Prostate gland (tissue), 2 donors: ENCODE measurements at regions not wholly inside any gene's neighbourhood (a gene's known extent, or its start where the extent isn't known, plus 50 kb on each side); places are given as distances from the start of the nearest gene placed in this dataset.

Source experiments
- DNase-seq: peaks from one replicate; pipeline ENCODE4 v3.0.0-alpha.2; 2019; ENCODE audit warnings: low spot score
- H3K27ac ChIP-seq, 2 donors: fragments of 200-600 bp; sonication (generic); 2 replicates each; pipeline ENCODE4 v1.5.1; 2017 to 2019
- H3K27me3 ChIP-seq: fragments of 200-600 bp; sonication (generic); replicated peaks from 2 replicates; pipeline ENCODE4 v1.5.1; 2019; ENCODE audit not compliant: insufficient read depth
- H3K36me3 ChIP-seq, 2 donors: fragments of 200-600 bp; sonication (generic); 1 replicate in 1 of 2; 2 replicates in 1 of 2; pipeline versions ENCODE4 v1.5.1 to v1.8.1; 2017 to 2019
- H3K4me1 ChIP-seq: fragments of 200-600 bp; sonication (generic); replicated peaks from 2 replicates; pipeline ENCODE4 v1.5.1; 2019
- H3K4me3 ChIP-seq, 2 donors: fragments of 200-600 bp; sonication (generic); 2 replicates each; pipeline ENCODE4 v1.5.1; 2017 to 2019
- H3K9me3 ChIP-seq: fragments of 200-600 bp; sonication (generic); 2 replicates; pipeline ENCODE4 v1.5.1; 2017
- CTCF ChIP-seq, 4 experiments: fragments of 200-600 bp in 2 of 4; fragments of 450-650 bp in 2 of 4; sonication (generic) in 2 of 4; IDR thresholded peaks; 1 replicate in 3 of 4; 2 replicates in 1 of 4; pipeline ENCODE4 v1.5.1; 2016 to 2019; ENCODE audit warnings: antibody characterized with exemption in 4 of 4, mild to moderate bottlenecking in 2 of 4, moderate library complexity in 2 of 4
- POLR2A ChIP-seq: fragments of 450-650 bp; IDR thresholded peaks from one replicate; pipeline ENCODE4 v1.6.1; 2016; ENCODE audit warnings: antibody characterized with exemption, mild to moderate bottlenecking
- POLR2AphosphoS5 ChIP-seq: sonication (generic); formaldehyde crosslinking; IDR thresholded peaks from one replicate; pipeline ENCODE4 v1.6.1; 2017; ENCODE audit warnings: antibody characterized with exemption
- WGBS: methylation state at CpG from one replicate; pipeline ENCODE4 v1.1.5; 2018; 5-methylcytosine and 5-hydroxymethylcytosine counted together
- intact Hi-C: fragments of 100-400 bp; cut with DNase I; formaldehyde crosslinking; loops from one replicate; pipeline ENCODE4 v1.14.2; 2022

- intact Hi-C loops, result no loop called here
- Histone ChIP-seq H3K27me3 (no peaks in the 10 kb centered on the region), H3K9me3 (no peaks in the 10 kb centered on the region), H3K4me3 (no peak overlapping the region), H3K27ac (no peak overlapping the region), H3K36me3 (no peaks in the 10 kb centered on the region), H3K4me1 (no peaks in the 10 kb centered on the region)
- TF ChIP-seq CTCF (IDR thresholded peaks at IDR 0.05) (no peak), POLR2AphosphoS5 (no peak), POLR2A (no peak)
- DNase-seq, result no peak
- WGBS, result 93% methylated on average over 1 of the region's 1 CpG
Observed at GRCh38 chr21:22892740-22893139, 1894.5 kb downstream of the NCAM2 start.

GRCh38 chr21:22898051-22898665, 1899.9 kb downstream of the NCAM2 start:
- no peak overlapping the region for H3K27ac ChIP-seq
- H3K9me3 ChIP-seq, result no peaks in the 10 kb centered on the region
- WGBS, result 85% methylated on average over 5 of the region's 5 CpGs
- no peak for DNase-seq
- H3K36me3 ChIP-seq, result no peaks in the 10 kb centered on the region
- H3K4me3 ChIP-seq, result no peak overlapping the region
- intact Hi-C loops, result no loop called here
- TF ChIP-seq POLR2AphosphoS5 (no peak), CTCF (IDR thresholded peaks at IDR 0.05) (no peak), POLR2A (no peak)
- no peaks in the 10 kb centered on the region for H3K4me1 ChIP-seq
- no peaks in the 10 kb centered on the region for H3K27me3 ChIP-seq

- Histone ChIP-seq H3K27me3 (no peaks in the 10 kb centered on the region), H3K4me3 (no peak overlapping the region), H3K36me3 (no peaks in the 10 kb centered on the region), H3K4me1 (no peaks in the 10 kb centered on the region), H3K27ac (no peak overlapping the region), H3K9me3 (no peaks in the 10 kb centered on the region)
- no peak for DNase-seq
- TF ChIP-seq CTCF (IDR thresholded peaks at IDR 0.05), result no peak
- intact Hi-C loops, result no loop called here
- WGBS, result 50% methylated on average over 2 of the region's 2 CpGs
Observed at GRCh38 chr21:22900490-22900889, 1902.3 kb downstream of the NCAM2 start.

- Histone ChIP-seq H3K4me3 (no peak overlapping the region), H3K36me3 (no peaks in the 10 kb centered on the region), H3K27me3 (no peaks in the 10 kb centered on the region), H3K27ac (no peak overlapping the region), H3K9me3 (no peaks in the 10 kb centered on the region), H3K4me1 (no peaks in the 10 kb centered on the region)
- intact Hi-C loops, result no loop called here
- no peak for DNase-seq
- no peak for TF ChIP-seq POLR2AphosphoS5
- no peak for TF ChIP-seq POLR2A
- TF ChIP-seq CTCF (IDR thresholded peaks at IDR 0.05), result no peak
Observed at GRCh38 chr21:22903851-22904250, 1905.6 kb downstream of the NCAM2 start.

GRCh38 chr21:22904385-22904784, 1906.2 kb downstream of the NCAM2 start:
- Histone ChIP-seq H3K4me1 (no peaks in the 10 kb centered on the region), H3K4me3 (no peak overlapping the region), H3K27me3 (no peaks in the 10 kb centered on the region), H3K27ac (no peak overlapping the region), H3K9me3 (no peaks in the 10 kb centered on the region), H3K36me3 (no peaks in the 10 kb centered on the region)
- no peak for DNase-seq
- TF ChIP-seq POLR2A (no peak), POLR2AphosphoS5 (no peak), CTCF (IDR thresholded peaks at IDR 0.05) (no peak)
- 76% methylated on average over 4 of the region's 4 CpGs for WGBS
- intact Hi-C loops, result no loop called here
